HG03571 (cell line): ENCODE measurements at regions not wholly inside any gene's neighbourhood (a gene's known extent, or its start where the extent isn't known, plus 50 kb on each side); places are given as distances from the start of the nearest gene placed in this dataset.

ENCODE experiments used
- ATAC-seq: cut with Tn5 transposase; IDR thresholded peaks from one replicate; pipeline ENCODE4 v1.9.1; 2021; ENCODE audit not compliant: unreplicated experiment

DNA sequence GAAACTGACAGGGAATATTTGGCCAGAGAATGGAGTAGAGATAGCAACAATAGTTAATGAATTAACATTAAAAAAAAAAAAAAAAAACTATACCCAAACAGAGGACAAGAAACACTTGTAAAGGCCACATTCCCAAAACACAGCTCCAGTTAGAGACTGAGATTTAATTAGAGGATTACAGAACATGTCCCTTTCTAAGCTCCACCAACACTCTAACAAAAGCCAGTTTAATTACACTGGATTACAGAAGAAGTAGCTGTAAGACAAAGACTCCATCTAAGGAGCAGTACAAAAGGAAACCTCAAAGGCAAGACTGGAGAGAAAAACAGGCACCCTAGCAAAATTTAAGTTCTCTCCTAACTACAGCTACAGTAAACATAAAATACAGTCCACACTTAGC, 1247.7 kb upstream of the AGA start:
- no peak for ATAC-seq

DNA sequence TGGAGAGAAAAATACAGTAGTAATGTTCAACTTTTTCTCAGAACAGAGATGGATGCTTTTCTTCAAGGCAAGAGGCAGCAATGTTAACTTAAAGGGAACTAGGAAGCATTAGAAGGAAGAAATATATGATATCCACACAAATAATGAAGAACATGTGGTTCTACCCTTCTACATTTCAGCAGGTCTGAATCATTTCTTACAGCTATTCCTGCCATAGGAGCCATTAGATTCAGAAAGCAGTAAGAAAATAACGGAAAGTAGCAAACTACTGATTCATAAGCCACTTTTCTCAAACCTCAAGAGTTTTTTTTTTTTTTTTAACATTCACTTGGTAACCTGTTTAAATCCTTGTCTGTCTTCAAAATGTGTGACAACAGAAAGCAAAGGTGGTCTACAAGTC, 1251.6 kb upstream of the AGA start:
- ATAC-seq, result no peak

DNA sequence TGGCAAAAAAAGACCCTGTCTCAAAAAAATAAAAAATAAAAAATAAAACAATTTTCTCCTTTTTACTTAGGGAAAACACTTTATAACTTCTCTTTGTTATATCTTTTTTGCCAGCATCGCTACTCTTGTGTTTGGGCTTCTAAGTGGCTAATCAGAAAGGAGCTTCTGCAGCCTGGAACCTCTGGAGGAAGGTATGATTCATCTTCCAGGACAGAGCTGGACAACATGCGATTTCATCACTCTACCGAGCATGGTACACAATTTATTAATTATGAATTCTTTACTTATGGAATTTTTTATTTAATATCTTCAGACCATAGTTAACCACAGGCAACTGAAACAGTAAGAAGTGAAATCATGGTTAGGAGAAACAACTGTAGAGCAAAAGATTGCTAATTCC, 1254.3 kb upstream of the AGA start:
- ATAC-seq, result no peak

DNA sequence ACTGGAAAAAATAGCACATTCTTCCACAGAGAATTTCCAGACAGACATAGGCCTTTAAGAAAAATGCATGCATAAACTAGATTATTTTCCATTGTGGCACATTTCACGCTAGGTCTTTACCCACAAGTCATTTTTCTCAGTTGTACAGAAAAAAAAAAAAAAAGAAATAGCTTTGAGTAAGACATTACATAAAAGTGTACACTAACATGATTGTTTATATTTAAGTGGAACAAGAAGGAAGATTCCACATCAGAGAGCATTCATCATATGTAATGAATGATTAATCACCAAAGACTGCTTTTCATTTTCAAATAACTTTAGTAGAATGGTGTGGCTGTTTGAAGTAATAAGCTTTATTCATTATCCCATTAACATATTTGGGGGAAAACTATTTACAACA, 1270.2 kb upstream of the AGA start:
- no peak for ATAC-seq

DNA sequence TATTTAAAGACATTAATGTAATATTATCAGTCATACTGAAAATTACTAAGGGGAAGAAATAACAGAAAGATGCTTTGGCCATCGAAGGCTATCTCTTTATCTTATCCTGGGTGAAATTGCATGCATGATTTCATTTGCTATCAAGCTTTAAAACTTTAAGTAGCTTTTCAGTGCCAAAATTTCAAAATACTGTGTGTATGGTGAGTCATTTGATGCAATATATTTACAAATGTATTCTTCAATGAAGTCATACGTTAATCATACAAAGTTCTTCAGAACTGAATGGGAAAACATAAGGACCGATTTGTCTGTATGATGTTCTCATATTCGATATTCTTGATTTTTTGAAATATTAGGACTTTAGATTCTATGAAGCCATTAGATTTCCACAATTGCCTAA, 1295.8 kb upstream of the AGA start:
- ATAC-seq, result no peak

DNA sequence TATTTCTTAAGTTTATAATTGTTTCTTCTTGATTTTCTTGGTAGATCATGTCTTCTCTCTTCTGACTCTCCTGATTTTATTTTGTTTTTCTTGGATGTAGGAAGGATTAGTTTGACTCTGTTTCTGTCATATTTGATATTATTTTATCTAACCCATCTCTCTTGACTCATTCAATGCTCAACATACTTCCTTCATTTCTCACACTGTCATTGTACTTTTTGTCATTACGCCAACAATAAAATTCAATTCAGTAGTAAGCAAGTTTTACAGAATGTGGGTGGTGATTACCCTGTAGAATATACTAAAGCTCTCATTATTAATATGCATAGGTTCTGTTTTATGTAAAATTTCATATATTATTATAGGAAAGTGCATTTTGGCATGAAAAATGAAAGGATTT, 1303.0 kb upstream of the AGA start:
- no peak for ATAC-seq

DNA sequence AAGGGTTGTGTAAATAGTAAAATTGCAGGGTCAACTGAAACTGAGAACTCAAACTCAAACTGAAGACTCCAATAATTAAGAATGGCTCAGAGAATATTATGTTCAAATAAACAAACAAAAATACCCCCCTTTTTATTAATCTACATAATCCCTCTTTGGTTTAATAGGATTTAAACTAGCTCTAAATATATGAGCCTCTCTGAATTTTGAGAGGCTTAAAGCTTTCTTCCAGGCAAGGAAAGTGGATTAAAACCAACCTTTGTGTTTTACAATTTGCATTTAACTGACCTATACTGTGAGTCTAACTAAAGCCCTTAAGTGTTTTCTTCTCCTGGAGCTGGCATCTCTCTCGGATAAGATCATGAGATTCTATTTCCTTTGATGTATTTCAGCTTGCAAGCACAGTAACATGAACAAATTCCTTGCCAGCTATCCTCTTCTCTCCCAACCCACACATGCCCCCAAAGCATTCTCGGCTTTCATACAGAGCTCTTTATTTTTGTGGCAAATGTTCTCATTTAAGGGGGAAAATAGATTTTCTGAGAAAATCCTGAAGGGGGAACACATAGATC, 1310.8 kb upstream of the AGA start:
- no peak for ATAC-seq

DNA sequence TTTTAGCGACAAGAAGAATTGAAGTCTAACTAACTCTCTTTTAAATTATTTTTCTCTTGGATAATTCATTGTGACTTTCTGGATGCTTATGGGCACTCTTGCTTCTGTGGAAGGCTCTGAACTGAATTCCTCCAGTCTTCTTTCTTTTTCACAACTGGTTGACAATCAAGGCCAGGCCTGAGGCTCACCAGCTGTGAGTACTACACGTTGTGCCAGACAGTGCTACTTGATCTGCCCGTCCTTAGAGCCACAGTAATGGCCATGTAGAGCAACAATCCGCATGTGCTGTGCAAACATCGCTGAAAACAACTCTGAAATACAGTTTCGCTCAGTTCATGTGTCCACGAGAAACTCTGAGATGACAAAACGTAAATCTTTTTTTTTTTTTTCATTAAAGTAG, 1336.3 kb upstream of the AGA start:
- ATAC-seq, result no peak

DNA sequence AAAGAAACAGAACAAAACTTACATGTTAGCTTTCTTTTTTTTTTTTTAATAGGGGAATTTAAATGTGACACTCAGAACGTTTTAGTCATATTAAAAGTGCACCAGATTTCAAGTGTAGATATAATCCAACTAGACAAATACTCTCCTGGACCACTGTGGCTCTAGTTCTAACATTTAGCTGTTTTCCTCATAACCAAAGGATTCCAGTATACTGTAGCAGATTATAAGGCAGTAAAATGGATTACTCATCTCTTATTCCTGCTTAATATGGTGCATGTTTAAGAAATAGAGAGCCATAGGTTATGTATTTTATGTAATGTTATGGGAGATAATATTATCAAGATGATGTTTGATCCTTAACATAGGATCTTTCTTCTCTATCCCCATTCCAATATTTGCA, 1339.5 kb upstream of the AGA start:
- no peak for ATAC-seq

DNA sequence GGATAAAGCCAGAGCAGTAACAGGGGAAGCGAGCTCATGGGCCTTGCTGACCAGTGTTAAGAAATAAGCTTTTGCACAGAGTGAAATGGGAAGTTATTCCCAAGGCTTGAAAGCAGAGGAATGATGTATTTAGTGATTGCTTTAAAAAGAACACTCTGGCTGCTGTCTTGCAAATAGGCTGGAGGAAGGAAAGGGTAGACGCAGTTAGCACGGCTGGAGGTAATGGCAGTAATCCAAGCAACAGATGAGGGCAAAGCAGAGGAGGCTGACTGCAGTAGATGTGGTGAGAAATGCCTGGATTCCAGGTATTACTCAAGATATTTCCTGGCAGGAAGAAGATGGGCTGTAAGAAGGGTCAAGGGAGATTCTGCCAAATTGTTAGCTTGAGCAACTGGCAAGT, 1342.3 kb upstream of the AGA start:
- ATAC-seq, result no peak

DNA sequence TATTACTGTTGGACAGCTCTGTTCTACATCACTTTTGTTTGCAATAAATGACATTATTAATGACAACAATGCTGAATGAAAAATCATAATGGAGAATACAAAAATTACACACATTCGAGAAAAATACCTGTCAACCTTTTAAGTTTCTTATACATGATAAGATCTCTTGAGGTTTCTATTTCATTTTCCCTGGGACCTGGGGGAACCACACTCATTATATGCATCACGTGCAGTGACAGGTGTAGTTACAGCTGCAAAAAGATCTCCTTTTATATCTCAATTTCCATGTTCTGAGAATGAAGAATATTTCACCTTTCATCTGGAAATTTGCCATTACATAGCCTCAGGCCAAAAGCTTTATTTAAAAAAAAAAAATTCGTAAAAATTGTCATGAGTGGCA, 1347.0 kb upstream of the AGA start:
- ATAC-seq, result no peak

DNA sequence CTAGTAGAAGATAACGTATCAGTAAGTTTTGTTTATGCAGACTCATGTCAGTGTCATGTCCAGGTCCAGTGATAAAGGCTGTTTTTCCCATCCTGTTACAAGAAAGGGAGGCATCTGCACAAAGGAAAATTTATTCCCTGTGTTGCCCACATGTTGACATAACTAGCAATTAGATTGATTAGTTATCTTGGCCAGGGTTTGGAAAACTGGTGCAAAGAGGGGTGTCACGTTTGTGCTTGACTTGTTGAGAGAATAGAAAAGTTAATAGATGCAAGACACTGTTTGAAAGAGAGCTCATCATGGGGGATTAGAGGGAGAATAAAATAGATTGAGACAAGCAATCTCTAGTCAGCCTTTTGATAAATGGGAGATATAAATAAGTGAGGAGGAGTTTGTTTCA, 1357.0 kb upstream of the AGA start:
- no peak for ATAC-seq

DNA sequence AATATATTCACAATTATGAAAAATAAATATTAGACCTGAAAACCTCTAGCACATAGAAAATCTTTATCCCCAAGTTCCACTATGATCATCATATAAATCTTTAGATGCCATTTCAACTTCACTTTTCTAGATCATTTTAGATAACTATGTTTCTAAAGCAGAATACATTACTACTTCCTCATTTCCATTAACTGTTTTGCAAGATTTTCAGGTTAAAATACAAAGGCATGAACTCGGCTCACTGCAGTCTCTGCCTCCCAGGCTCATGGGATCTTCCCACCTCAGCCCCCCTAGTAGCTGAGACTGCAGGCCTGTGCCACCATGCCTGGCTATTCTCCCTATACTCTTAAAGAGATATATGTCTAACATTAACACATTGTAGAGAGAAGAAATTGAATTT, 1365.9 kb upstream of the AGA start:
- ATAC-seq, result no peak

DNA sequence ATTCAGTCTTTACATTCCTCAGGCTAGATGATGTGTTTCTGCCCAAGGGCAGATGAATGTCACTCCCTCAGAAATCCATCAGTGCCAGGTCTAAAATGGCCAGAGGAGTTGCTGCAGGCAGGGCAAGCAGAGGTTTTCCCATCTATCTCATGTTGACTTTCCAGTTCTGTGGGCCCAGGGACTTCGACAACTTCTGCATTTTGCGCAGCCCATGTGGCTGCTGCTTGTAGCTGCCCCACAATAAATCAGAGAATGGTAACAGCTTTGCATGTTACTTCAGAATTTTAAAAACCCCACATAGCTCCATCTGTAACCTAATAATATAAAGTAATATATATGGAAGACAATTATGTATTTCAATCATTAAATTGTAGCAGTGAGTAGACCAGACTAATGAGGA, 1367.7 kb upstream of the AGA start:
- no peak for ATAC-seq

DNA sequence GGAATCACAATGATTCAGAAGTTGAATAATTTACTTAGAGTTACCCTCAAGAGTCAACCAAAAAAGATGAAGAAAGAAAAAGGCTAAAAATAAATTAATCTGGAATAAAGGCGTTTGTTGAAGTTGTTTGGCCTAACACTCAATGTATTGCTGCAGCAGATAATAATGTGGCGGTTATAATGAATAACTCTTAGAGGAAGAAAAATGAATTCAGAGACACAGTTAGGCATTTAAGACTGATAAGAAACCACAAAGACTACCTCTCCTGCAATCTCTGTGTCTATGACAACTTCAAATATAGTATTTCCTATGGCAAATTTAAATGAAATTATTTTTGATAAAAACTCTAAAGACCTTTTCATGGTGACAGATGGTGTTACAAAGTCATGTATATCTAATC, 1369.1 kb upstream of the AGA start:
- no peak for ATAC-seq

DNA sequence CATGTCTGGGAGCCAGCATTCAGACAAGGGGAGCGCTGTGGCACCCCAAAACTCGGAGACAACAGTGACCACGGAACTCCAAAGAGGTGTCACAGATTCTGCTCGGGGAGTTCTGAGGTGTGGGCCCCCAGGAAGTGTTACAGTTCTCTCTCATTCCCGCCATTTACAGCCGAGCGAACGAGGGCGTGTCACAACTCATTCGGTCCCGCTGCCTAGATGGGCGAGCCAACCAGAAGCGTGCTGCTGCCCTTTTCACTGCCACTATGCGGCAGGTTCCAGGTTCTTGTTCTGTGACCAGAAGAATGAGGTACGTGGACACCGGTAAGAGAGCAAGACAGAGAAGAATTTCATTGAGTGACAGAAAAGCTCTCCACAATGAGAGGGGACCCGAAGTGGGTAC, 1370.6 kb upstream of the AGA start:
- ATAC-seq, result no peak

DNA sequence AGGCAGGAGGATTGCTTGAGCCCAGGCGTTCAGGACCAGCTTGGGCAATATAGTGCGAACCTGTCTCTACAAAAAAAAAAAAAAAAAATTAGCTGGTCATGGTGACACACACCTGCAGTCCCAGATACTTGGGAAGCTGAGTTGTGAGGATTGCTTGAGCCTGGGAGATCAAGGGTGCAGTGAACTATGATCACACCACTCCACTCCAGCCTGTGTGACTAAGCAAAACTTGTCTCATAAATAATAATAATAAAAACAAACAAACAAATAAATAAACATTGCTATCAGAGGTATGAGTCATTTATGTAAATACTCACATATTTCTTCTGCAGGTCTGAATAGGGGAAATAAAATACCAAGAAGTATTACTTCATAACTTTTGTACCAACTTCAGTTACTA, 1372.7 kb upstream of the AGA start:
- no peak for ATAC-seq

DNA sequence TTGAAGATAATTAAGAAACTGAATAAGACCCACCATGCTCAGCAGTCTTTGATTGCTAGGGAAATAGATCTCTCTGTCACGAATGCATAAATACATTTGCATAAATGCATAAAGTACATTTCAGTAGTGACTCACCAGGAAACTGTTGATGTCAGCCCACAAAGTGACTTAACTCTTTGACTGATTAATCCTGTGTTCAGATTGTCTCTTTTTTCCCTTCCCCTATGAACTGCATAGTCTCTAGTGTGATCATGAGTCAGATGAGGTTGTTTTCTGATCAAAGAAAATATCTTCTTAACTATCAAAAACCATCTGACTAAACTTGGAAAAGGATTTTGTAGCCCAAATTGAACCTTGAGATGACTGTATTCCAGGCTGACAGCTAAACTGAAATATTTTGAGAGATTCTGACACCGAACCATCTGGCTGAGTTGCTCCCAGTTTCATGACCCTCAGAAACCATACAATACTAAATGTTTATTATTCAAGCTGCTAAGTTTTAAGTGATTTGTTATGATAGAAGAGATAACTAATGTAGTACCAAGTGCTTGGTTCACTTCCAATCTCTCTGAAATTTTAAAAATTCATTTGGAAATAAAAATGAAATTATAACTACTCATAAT, 1381.5 kb upstream of the AGA start:
- ATAC-seq, result no peak

DNA sequence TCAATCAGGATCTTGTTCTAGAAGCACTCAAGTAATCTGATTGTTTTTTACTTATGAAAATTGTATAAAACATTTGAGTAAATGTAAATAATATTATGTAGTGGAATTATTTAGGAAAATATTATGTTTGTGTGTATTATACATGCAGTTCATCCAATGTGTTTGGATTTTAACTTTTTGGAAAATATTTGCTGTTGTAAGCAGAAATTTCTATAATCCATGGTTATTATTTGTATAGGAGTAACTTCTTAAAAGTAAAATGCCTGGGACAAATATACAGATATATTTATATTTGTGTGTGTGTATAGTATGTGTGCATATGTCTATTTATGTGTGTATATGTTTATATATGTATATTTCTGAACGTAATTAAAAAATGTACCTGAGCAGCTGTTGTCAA, 1394.6 kb upstream of the AGA start:
- ATAC-seq, result no peak

DNA sequence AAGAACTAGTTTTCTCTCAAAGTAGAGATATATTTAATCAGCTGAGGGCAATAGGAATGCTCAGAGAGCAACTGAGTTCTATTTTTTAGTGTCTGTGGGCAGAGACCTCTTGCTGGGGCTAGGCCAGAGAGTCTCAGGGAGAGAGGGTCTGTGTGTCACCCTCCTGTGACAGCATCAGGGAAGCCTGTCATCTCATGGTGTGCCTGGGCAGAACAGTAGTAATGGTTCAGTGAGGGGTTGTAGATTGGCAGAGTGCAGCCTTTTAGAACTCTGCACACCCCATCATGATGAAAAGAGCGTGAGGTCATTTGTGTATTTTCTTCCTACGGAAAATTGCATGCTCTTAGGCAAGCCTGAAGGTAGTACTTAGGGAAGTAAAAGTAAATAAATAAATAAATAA, 1396.5 kb upstream of the AGA start:
- no peak for ATAC-seq

DNA sequence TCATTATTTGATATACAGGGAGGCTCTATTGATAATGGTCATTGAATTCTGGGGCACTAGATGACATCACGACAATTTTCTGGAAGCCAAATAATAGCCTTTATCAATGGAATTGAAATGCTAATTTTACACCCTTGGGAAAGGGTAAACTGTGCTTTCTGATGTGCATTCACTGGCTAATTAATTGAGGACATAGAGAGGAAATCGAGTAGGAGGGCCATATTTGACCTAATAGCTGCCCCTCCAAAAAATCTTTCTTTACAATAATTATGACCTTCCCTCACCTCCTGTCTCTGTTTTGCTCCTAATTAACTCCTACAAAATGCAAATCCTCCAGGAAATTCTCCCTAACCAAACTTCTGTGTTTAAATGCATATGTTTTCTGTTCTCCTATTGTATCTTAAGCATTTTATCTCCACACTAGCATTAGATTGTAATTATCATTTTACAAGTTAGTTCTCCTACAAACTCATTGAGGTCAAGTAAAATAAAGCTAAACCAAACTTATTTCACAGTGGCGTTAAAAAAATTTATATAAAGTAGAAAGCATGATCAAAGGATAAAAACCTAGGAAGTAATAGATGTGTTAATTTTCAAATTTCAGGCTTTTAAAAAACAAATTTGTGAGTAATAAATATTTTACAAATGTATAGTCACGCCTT, 1414.0 kb upstream of the AGA start:
- no peak for ATAC-seq

DNA sequence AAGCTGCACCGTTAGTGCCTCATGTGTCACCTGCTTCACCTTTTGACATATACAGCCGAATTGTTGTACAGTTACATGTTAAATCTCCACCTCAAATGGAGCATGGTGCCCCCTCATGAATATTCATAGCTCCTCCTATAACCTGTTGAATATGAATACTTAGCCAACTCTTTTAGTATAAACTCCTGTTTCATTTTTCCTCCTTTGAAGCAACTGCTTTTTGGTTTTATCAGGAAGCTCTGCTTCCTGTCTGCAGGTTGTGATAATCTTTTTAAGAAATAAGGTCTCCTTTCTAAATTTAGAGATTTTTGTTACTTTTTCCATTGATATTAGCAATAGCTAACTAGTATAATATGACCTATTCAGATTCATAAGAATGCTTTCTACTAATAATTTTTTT, 1429.2 kb upstream of the AGA start:
- ATAC-seq, result no peak

DNA sequence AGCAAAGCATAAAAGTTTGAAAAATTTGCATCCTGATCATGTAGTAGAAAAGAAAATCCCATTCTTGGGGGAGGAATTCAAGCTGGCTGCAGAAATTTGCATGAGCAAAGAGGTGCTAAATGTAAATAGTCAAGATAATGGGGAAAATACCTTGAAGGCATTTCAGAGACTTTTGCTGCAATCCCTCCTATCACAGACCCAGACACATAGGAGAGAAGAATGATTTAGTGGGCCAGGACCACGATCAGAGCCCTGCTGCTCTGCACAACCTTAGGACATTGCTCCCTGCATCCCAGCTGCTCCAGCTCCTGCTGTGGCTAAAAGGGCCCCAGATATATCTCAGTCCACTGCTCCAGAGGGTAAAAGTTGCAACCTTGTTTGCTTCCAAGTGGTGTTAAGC, 1439.7 kb upstream of the AGA start:
- ATAC-seq, result no peak
